Astrocyte (in vitro differentiated cells and primary cell): ENCODE measurements at regions not wholly inside any gene's neighbourhood (a gene's known extent, or its start where the extent isn't known, plus 50 kb on each side); places are given as distances from the start of the nearest gene placed in this dataset.

Experiments used
- DNase-seq: peaks from one replicate; pipeline ENCODE4 v3.0.0-alpha.2; 2010; ENCODE audit warnings: low read depth
- FAIRE-seq: peaks from 2 replicates; lab custom pipeline; 2011; peaks lifted over from hg19 to GRCh38; lab: Jason Lieb, UNC
- H2AFZ ChIP-seq: 2 replicates; pipeline ENCODE4 v1.6.0; 2012; ENCODE audit warnings: low read depth, low read length, inconsistent platforms
- H3K27ac ChIP-seq: 2 replicates; pipeline ENCODE4 v1.5.1; 2011; ENCODE audit warnings: low read depth, low read length, inconsistent platforms
- H3K27me3 ChIP-seq: 2 replicates; pipeline ENCODE4 v1.6.0; 2011; ENCODE audit warnings: low read length, inconsistent platforms; ENCODE audit not compliant: insufficient read depth
- H3K36me3 ChIP-seq: 2 replicates; pipeline ENCODE4 v1.5.1; 2011; ENCODE audit warnings: low read length, inconsistent platforms; ENCODE audit not compliant: insufficient read depth
- H3K4me1 ChIP-seq: 2 replicates; pipeline ENCODE4 v1.5.1; 2011; ENCODE audit warnings: low read length, inconsistent platforms; ENCODE audit not compliant: insufficient read depth
- H3K4me2 ChIP-seq: 2 replicates; pipeline ENCODE4 v1.6.0; 2012; ENCODE audit warnings: low read length, inconsistent platforms
- H3K4me3 ChIP-seq: 2 replicates; pipeline ENCODE4 v1.5.1; 2011; ENCODE audit warnings: low read depth, mild to moderate bottlenecking, low read length, inconsistent platforms; ENCODE audit not compliant: insufficient read depth
- H3K79me2 ChIP-seq: 2 replicates; pipeline ENCODE4 v1.6.0; 2012; ENCODE audit warnings: mild to moderate bottlenecking, low read length, inconsistent platforms; ENCODE audit not compliant: insufficient read depth
- H3K9ac ChIP-seq: 2 replicates; pipeline ENCODE4 v1.6.0; 2012; ENCODE audit warnings: mild to moderate bottlenecking, low read length, inconsistent platforms
- H3K9me3 ChIP-seq: 2 replicates; pipeline ENCODE4 v1.5.1; 2012; ENCODE audit warnings: low read depth, mild to moderate bottlenecking, low read length, inconsistent platforms; ENCODE audit not compliant: insufficient read depth
- H4K20me1 ChIP-seq: 2 replicates; pipeline ENCODE4 v1.6.0; 2012; ENCODE audit warnings: low read length, inconsistent platforms; ENCODE audit not compliant: insufficient read depth
- H3K27ac Mint-ChIP-seq: one replicate; pipeline ENCODE4 v1.8.0; 2021; ENCODE audit warnings: mild to moderate bottlenecking, mixed read lengths; ENCODE audit not compliant: unreplicated experiment
- H3K27me3 Mint-ChIP-seq: one replicate; pipeline ENCODE4 v1.8.0; 2021; ENCODE audit warnings: low read depth, mixed read lengths; ENCODE audit not compliant: unreplicated experiment
- H3K36me3 Mint-ChIP-seq: one replicate; pipeline ENCODE4 v1.8.0; 2021; ENCODE audit warnings: low read depth, mixed read lengths; ENCODE audit not compliant: unreplicated experiment
- H3K4me1 Mint-ChIP-seq: one replicate; pipeline ENCODE4 v1.8.0; 2021; ENCODE audit warnings: low read depth, mixed read lengths; ENCODE audit not compliant: unreplicated experiment
- H3K4me3 Mint-ChIP-seq: one replicate; pipeline ENCODE4 v1.8.0; 2021; ENCODE audit warnings: mild to moderate bottlenecking, moderate library complexity, mixed read lengths; ENCODE audit not compliant: unreplicated experiment
- H3K9me3 Mint-ChIP-seq: one replicate; pipeline ENCODE4 v1.8.0; 2021; ENCODE audit warnings: mild to moderate bottlenecking, mixed read lengths; ENCODE audit not compliant: unreplicated experiment
- EZH2 ChIP-seq: IDR thresholded peaks from 2 replicates; pipeline ENCODE4 v1.6.1; 2012; ENCODE audit warnings: mild to moderate bottlenecking, low read length, inconsistent platforms; ENCODE audit not compliant: insufficient read depth
- TF ChIP-seq, protein P1 (sequence below): IDR thresholded peaks from 2 replicates; pipeline ENCODE4 v1.5.1; 2011; ENCODE audit warnings: low read depth, mild to moderate bottlenecking, inconsistent platforms, low read length, moderate library complexity; ENCODE audit not compliant: insufficient read depth

DNA sequence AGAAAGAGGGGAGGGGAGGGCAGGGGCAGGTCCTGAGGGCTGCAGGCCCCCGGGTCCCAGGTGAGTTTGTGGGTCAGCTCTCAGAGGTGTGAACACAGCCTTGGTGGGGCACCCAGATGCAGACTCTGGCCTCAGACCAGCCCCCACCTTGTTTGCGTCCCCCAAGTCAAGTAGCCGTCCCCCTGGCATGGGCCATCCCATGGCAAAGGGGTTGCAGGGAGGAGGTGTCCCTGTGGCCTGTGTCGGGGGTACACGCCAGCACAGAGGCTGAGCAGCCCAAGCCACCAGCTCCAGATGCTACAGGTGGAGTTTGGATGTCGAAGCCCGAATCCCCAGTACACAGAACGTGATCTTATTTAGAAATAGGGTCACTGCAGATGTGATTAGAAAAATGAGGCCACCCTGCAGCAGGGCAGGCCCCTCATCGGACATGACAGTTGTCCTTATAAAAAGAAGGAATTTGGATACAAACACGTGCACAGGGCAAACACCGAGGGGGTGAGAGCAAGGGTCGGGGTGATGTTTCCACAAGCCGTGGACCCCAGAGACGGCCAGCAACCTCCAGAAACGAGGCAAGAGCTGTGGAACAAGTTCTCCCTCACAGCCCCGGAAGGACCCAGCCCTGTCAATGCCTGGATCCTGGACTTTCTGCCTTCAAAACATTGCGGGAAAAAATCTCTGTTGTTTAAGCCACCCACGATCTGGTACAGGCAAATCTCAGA, 141.2 kb upstream of the C14orf180 start:
- no peak overlapping the region for H3K9ac ChIP-seq
- H3K27me3 ChIP-seq, result no peaks in the 10 kb centered on the region
- Mint-ChIP-seq H3K27me3 (peaks cover 28% of the 10 kb centered on the region), H3K36me3 (no peaks in the 10 kb centered on the region), H3K4me3 (no peak overlapping the region), H3K27ac (no peak overlapping the region), H3K9me3 (peaks cover 8% of the 10 kb centered on the region), H3K4me1 (peaks cover 2% of the 10 kb centered on the region)
- no peak overlapping the region for H3K4me2 ChIP-seq
- no peaks in the 10 kb centered on the region for H3K4me1 ChIP-seq
- no peak overlapping the region for H3K4me3 ChIP-seq
- H4K20me1 ChIP-seq, result no peaks in the 10 kb centered on the region
- FAIRE-seq (no peak), DNase-seq (no peak)
- H3K9me3 ChIP-seq, result no peaks in the 10 kb centered on the region
- TF ChIP-seq, protein P1, sequence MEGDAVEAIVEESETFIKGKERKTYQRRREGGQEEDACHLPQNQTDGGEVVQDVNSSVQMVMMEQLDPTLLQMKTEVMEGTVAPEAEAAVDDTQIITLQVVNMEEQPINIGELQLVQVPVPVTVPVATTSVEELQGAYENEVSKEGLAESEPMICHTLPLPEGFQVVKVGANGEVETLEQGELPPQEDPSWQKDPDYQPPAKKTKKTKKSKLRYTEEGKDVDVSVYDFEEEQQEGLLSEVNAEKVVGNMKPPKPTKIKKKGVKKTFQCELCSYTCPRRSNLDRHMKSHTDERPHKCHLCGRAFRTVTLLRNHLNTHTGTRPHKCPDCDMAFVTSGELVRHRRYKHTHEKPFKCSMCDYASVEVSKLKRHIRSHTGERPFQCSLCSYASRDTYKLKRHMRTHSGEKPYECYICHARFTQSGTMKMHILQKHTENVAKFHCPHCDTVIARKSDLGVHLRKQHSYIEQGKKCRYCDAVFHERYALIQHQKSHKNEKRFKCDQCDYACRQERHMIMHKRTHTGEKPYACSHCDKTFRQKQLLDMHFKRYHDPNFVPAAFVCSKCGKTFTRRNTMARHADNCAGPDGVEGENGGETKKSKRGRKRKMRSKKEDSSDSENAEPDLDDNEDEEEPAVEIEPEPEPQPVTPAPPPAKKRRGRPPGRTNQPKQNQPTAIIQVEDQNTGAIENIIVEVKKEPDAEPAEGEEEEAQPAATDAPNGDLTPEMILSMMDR, result no peak
- no peak for TF ChIP-seq EZH2
- H3K27ac ChIP-seq, result no peak overlapping the region
- H2AFZ ChIP-seq, result no peak overlapping the region
- no peaks in the 10 kb centered on the region for H3K36me3 ChIP-seq
- no peaks in the 10 kb centered on the region for H3K79me2 ChIP-seq

DNA sequence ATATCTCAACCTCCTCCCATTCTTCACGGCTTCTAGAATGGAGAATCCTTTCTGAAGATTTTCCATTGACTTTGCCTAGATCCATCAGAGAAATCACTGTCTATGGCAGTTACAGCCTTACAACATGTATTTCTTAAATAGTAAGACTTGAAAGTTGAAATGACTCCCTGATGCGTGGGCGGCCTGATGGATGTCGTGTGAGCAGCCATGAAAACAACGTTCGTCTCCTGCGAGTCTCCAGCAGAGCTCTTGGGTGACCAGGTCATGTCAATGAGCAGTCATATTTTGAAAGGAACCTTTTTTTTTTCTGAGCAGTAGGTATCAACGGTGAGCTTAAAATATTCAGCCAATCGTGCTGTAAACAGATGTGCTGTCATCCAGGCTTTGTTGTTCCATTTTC, 139.9 kb upstream of the C14orf180 start:
- H3K27me3 ChIP-seq, result no peaks in the 10 kb centered on the region

More for the DNA sequence above, 139.9 kb upstream of the C14orf180 start:
- peaks cover 8% of the 10 kb centered on the region for H3K9me3 Mint-ChIP-seq
- no peak overlapping the region for H3K4me3 ChIP-seq
- DNase-seq, result no peak
- no peak overlapping the region for H3K4me2 ChIP-seq
- H3K27me3 Mint-ChIP-seq, result peaks cover 36% of the 10 kb centered on the region
- no peak overlapping the region for H3K27ac ChIP-seq
- H3K9me3 ChIP-seq, result no peaks in the 10 kb centered on the region
- no peaks in the 10 kb centered on the region for H4K20me1 ChIP-seq
- no peak for FAIRE-seq
- no peak overlapping the region for H3K9ac ChIP-seq
- no peak overlapping the region for H2AFZ ChIP-seq
- no peaks in the 10 kb centered on the region for H3K79me2 ChIP-seq
- H3K27ac Mint-ChIP-seq, result no peak overlapping the region
- no peaks in the 10 kb centered on the region for H3K36me3 Mint-ChIP-seq
- H3K4me3 Mint-ChIP-seq, result no peak overlapping the region
- TF ChIP-seq EZH2, result no peak
- TF ChIP-seq, protein P1, result no peak
- H3K4me1 Mint-ChIP-seq, result peaks cover 2% of the 10 kb centered on the region
- no peaks in the 10 kb centered on the region for H3K4me1 ChIP-seq
- H3K36me3 ChIP-seq, result no peaks in the 10 kb centered on the region
